SK-N-SH (cell line): ENCODE measurements at regions not wholly inside any gene's neighbourhood (a gene's known extent, or its start where the extent isn't known, plus 50 kb on each side); places are given as distances from the start of the nearest gene placed in this dataset.

Experiments used
- CTCF ChIA-PET: fragments of 300-600, 350-600 bp; formaldehyde crosslinking; extraction: SDS; loops from one replicate; lab custom pipeline; 2021; lab: Yijun Ruan, JAX
- POLR2A ChIA-PET: fragments of 350-600 bp; sonication (Branson Sonifier 250); formaldehyde crosslinking; extraction: SDS; loops from one replicate; lab custom pipeline; 2020; ENCODE audit warnings: antibody characterized with exemption, inconsistent platforms; lab: Yijun Ruan, JAX
- DNase-seq: peaks from one replicate; pipeline ENCODE4 v3.0.0; 2012
- H2AFZ ChIP-seq: fragments of 200-600 bp; sonication (generic); 2 replicates; pipeline ENCODE4 v1.8.1; 2016; ENCODE audit warnings: antibody characterized with exemption, mild to moderate bottlenecking, low read depth
- H3F3A ChIP-seq: fragments of 200-600 bp; sonication (generic); replicated peaks from 2 replicates; pipeline ENCODE3; 2016; ENCODE audit warnings: antibody characterized with exemption, mild to moderate bottlenecking; ENCODE audit not compliant: insufficient read depth
- H3K27ac ChIP-seq, 2 experiments: fragments of 200-500 bp in 1 of 2; fragments of 200-600 bp in 1 of 2; sonication (Bioruptor generic) in 1 of 2; sonication (generic), shearing (Covaris generic) in 1 of 2; 2 replicates each; pipeline versions ENCODE4 v1.5.1 to v1.6.1; 2014 to 2016; ENCODE audit warnings: low read depth in 2 of 2, inconsistent platforms in 1 of 2, low read length in 1 of 2, mild to moderate bottlenecking in 1 of 2, mixed read lengths in 1 of 2
- H3K27me3 ChIP-seq: fragments of 200-600 bp; sonication (generic), shearing (Covaris generic); 2 replicates; pipeline ENCODE4 v1.6.1; 2016; ENCODE audit warnings: mixed run types; ENCODE audit not compliant: insufficient read depth
- H3K36me3 ChIP-seq, 2 experiments: fragments of 200-500 bp in 1 of 2; fragments of 200-600 bp in 1 of 2; sonication (Bioruptor generic) in 1 of 2; sonication (generic) in 1 of 2; replicated peaks in 1 of 2; 2 replicates each; pipeline versions ENCODE3 to v1.5.1; 2014 to 2016; ENCODE audit warnings: low read length in 1 of 2, mild to moderate bottlenecking in 1 of 2; ENCODE audit not compliant: insufficient read depth in 2 of 2, control insufficient read depth in 1 of 2
- H3K4me1 ChIP-seq, 2 experiments: fragments of 200-500 bp in 1 of 2; fragments of 200-600 bp in 1 of 2; sonication (Bioruptor generic) in 1 of 2; sonication (generic), shearing (Covaris generic) in 1 of 2; 2 replicates each; pipeline versions ENCODE4 v1.5.1 to v1.6.1; 2014 to 2016; ENCODE audit warnings: low read depth in 1 of 2, low read length in 1 of 2, mixed run types in 1 of 2; ENCODE audit not compliant: insufficient read depth in 2 of 2, control insufficient read depth in 1 of 2
- H3K4me2 ChIP-seq: fragments of 200-600 bp; sonication (generic), shearing (Covaris generic); 2 replicates; pipeline ENCODE4 v1.6.1; 2017; ENCODE audit warnings: mixed run types
- H3K4me3 ChIP-seq, 2 experiments: fragments of 200-500 bp in 1 of 2; fragments of 200-600 bp in 1 of 2; sonication (Bioruptor generic) in 1 of 2; sonication (generic), shearing (Covaris generic) in 1 of 2; 2 replicates each; pipeline versions ENCODE4 v1.5.1 to v1.8.1; 2014 to 2016; ENCODE audit warnings: low read depth in 2 of 2, inconsistent platforms in 1 of 2, low read length in 1 of 2, mild to moderate bottlenecking in 1 of 2, mixed read lengths in 1 of 2, moderate library complexity in 1 of 2
- H3K79me2 ChIP-seq: fragments of 200-600 bp; sonication (generic); 2 replicates; pipeline ENCODE4 v1.8.1; 2017; ENCODE audit warnings: mild to moderate bottlenecking; ENCODE audit not compliant: insufficient read depth
- H3K9ac ChIP-seq: fragments of 200-600 bp; sonication (generic); 2 replicates; pipeline ENCODE4 v1.6.1; 2017; ENCODE audit warnings: mixed run types
- H3K9me2 ChIP-seq: fragments of 200-600 bp; sonication (generic); 2 replicates; pipeline ENCODE4 v1.6.1; 2017; ENCODE audit warnings: mixed run types
- H3K9me3 ChIP-seq: fragments of 200-600 bp; sonication (generic); 2 replicates; pipeline ENCODE4 v1.6.1; 2017; ENCODE audit warnings: mixed run types, mild to moderate bottlenecking, moderate library complexity
- H4K20me1 ChIP-seq: fragments of 200-600 bp; sonication (generic); 2 replicates; pipeline ENCODE4 v1.6.1; 2017; ENCODE audit warnings: mild to moderate bottlenecking, mixed run types; ENCODE audit not compliant: insufficient read depth
- ELF1 ChIP-seq: IDR thresholded peaks from 2 replicates; pipeline ENCODE4 v1.4.0; 2012
- EP300 ChIP-seq, 2 experiments: IDR thresholded peaks; 2 replicates each; pipeline versions ENCODE4 v1.4.0 to v1.6.1; 2012; ENCODE audit warnings: borderline replicate concordance in 1 of 2, low read depth in 1 of 2, low read length in 1 of 2
- EZH2phosphoT487 ChIP-seq: fragments of 200-600 bp; sonication (generic); IDR thresholded peaks from 2 replicates; pipeline ENCODE4 v1.6.1; 2017; ENCODE audit warnings: low read depth, mixed run types, mild to moderate bottlenecking, antibody characterized with exemption, moderate library complexity, borderline replicate concordance
- FOSL2 ChIP-seq: IDR thresholded peaks from 2 replicates; pipeline ENCODE4 v1.4.0; 2012; ENCODE audit warnings: low read depth, mild to moderate bottlenecking, moderate library complexity, borderline replicate concordance
- FOXJ3 ChIP-seq: sonication (generic); formaldehyde crosslinking; IDR thresholded peaks from 2 replicates; pipeline ENCODE4 v1.5.1; 2020; ENCODE audit warnings: mild to moderate bottlenecking, missing genetic modification reagents
- FOXM1 ChIP-seq: IDR thresholded peaks from 2 replicates; pipeline ENCODE4 v1.4.0; 2012; ENCODE audit warnings: low read depth, mild to moderate bottlenecking
- GATA2 ChIP-seq: sonication (generic); formaldehyde crosslinking; IDR thresholded peaks from 2 replicates; pipeline ENCODE4 v1.5.0; 2020; ENCODE audit warnings: mild to moderate bottlenecking, missing genetic modification reagents
- IRF3 ChIP-seq: fragments of 150-350 bp; IDR thresholded peaks from 2 replicates; pipeline ENCODE4 v1.6.1; 2016; ENCODE audit warnings: mild to moderate bottlenecking, low read depth, low read length
- JUND ChIP-seq: IDR thresholded peaks from 2 replicates; pipeline ENCODE4 v1.4.0; 2012
- MAX ChIP-seq: IDR thresholded peaks from 2 replicates; pipeline ENCODE4 v1.4.0; 2012; ENCODE audit warnings: low read depth
- MXI1 ChIP-seq: IDR thresholded peaks from 2 replicates; pipeline ENCODE4 v1.6.1; 2012; ENCODE audit warnings: mild to moderate bottlenecking, low read depth, low read length, improper control_type of control experiment
- NFIC ChIP-seq: IDR thresholded peaks from 2 replicates; pipeline ENCODE4 v1.4.0; 2012; ENCODE audit warnings: borderline replicate concordance
- PBX3 ChIP-seq: IDR thresholded peaks from 2 replicates; pipeline ENCODE4; 2012
- RAD21 ChIP-seq: IDR thresholded peaks from 2 replicates; pipeline ENCODE4 v1.6.1; 2012; ENCODE audit warnings: mild to moderate bottlenecking, low read length
- RCOR1 ChIP-seq: fragments of 150-350 bp; IDR thresholded peaks from 2 replicates; pipeline ENCODE4 v1.6.1; 2017; ENCODE audit warnings: antibody characterized with exemption, low read length
- REST ChIP-seq: IDR thresholded peaks from 2 replicates; pipeline ENCODE4 v1.6.1; 2012; ENCODE audit warnings: mild to moderate bottlenecking, low read depth, low read length, moderate library complexity
- RFX5 ChIP-seq: IDR thresholded peaks from 2 replicates; pipeline ENCODE4 v1.6.1; 2012; ENCODE audit warnings: mild to moderate bottlenecking, improper control_type of control experiment, low read length
- RXRA ChIP-seq: IDR thresholded peaks from 2 replicates; pipeline ENCODE4 v1.4.0; 2012; ENCODE audit warnings: low read depth, mild to moderate bottlenecking, borderline replicate concordance
- TAF1 ChIP-seq: IDR thresholded peaks from 2 replicates; pipeline ENCODE4 v1.6.1; 2012; ENCODE audit warnings: low read depth, mild to moderate bottlenecking, low read length, moderate library complexity, borderline replicate concordance
- TCF12 ChIP-seq: IDR thresholded peaks from 2 replicates; pipeline ENCODE4 v1.4.0; 2012
- WGBS: methylation state at CpG from one replicate; pipeline ENCODE4 v1.1.6; 2017; ENCODE audit warnings: low lambda C conversion rate; 5-methylcytosine and 5-hydroxymethylcytosine counted together

- 52% methylated on average over 1 of the region's 1 CpG for WGBS
- H3K36me3 ChIP-seq = no peaks in the 10 kb centered on the region
Observed at GRCh38 chr15:31597466-31597865, 270.8 kb downstream of the KLF13 start.

DNA sequence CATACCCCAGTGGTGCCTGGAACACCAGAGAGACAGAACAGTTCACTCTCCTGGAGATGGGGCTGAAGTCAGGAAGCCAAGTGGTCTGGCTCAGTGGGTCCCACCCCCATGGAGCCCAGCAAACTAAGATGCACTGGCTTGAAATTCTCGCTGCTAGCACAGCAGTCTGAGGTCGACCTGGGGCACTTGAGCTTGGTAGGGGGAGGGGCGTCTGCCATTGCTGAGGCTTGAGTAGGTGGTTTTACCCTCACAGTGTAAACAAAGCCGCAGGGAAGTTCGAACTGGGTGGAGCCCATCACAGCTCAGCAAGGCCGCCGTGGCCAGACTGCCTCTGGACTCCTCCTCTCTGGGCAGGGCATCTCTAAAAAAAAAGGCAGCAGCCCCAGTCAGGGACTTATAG is 272.0 kb downstream of the KLF13 start:
- Histone ChIP-seq H3K9ac (no peak overlapping the region), H3K27ac (no peak overlapping the region), H3F3A (no peaks in the 10 kb centered on the region), H3K4me1 (no peaks in the 10 kb centered on the region; a peak in 1 of 4 replicates), H3K79me2 (no peaks in the 10 kb centered on the region), H3K4me2 (no peak overlapping the region), H3K9me2 (no peaks in the 10 kb centered on the region), H2AFZ (no peak overlapping the region), H4K20me1 (no peaks in the 10 kb centered on the region), H3K36me3 (no peaks in the 10 kb centered on the region), H3K4me3 (no peak overlapping the region), H3K9me3 (no peaks in the 10 kb centered on the region), H3K27me3 (no peaks in the 10 kb centered on the region)
- DNase-seq = no peak
- 30% methylated on average over 5 of the region's 7 CpGs for WGBS
- ChIA-PET POLR2A (no interaction called here), CTCF (no interaction called here)
- TF ChIP-seq REST = no peak
- TF ChIP-seq MXI1 = no peak
- TF ChIP-seq MAX = no peak
- no peak for TF ChIP-seq FOXJ3 (CRISPR knock-in tag)
- no peak for TF ChIP-seq RXRA
- TF ChIP-seq JUND = no peak
- TF ChIP-seq RAD21 = no peak
- no peak for TF ChIP-seq IRF3
- TF ChIP-seq EP300 (IDR thresholded peaks at IDR 0.05; ENCODE audit: borderline replicate concordance in 1 of 2, low read depth in 1 of 2, low read length in 1 of 2) = no peak
- TF ChIP-seq RCOR1 = no peak
- TF ChIP-seq RFX5 = no peak
- no peak for TF ChIP-seq PBX3
- no peak for TF ChIP-seq EZH2phosphoT487
- TF ChIP-seq TCF12 = no peak
- TF ChIP-seq ELF1 = no peak
- no peak for TF ChIP-seq TAF1

More at GRCh38 chr15:31597466-31597865, 270.8 kb downstream of the KLF13 start:
- Histone ChIP-seq H4K20me1 (no peaks in the 10 kb centered on the region), H3K27ac (no peak overlapping the region), H3K79me2 (no peaks in the 10 kb centered on the region), H3K4me3 (no peak overlapping the region), H3K9me3 (no peaks in the 10 kb centered on the region), H2AFZ (no peak overlapping the region), H3K4me2 (no peak overlapping the region), H3K4me1 (no peaks in the 10 kb centered on the region; a peak in 1 of 4 replicates), H3F3A (no peaks in the 10 kb centered on the region), H3K9me2 (no peaks in the 10 kb centered on the region), H3K9ac (no peak overlapping the region), H3K27me3 (no peaks in the 10 kb centered on the region)
- TF ChIP-seq FOXM1 = no peak
- no peak for TF ChIP-seq FOSL2
- no peak for TF ChIP-seq EP300 (IDR thresholded peaks at IDR 0.05; ENCODE audit: borderline replicate concordance in 1 of 2, low read depth in 1 of 2, low read length in 1 of 2)
- no peak for TF ChIP-seq RFX5
- no peak for TF ChIP-seq RXRA
- TF ChIP-seq IRF3 = no peak
- TF ChIP-seq ELF1 = no peak
- TF ChIP-seq GATA2 (CRISPR knock-in tag) = no peak
- TF ChIP-seq NFIC = no peak
- no peak for TF ChIP-seq MXI1
- no peak for DNase-seq
- POLR2A ChIA-PET = no interaction called here
- CTCF ChIA-PET = no interaction called here
